Fibroblast of skin of right quadriceps (primary cell): ENCODE measurements at regions not wholly inside any gene's neighbourhood (a gene's known extent, or its start where the extent isn't known, plus 50 kb on each side); places are given as distances from the start of the nearest gene placed in this dataset.
"Not testable (repeated sequence)": the region's sequence is repeated elsewhere in the genome, so short reads cannot be mapped to it uniquely, and the experiment has no call there.

Experiments
- DNase-seq: peaks from one replicate; pipeline ENCODE4 v3.0.0-alpha.2; 2013

DNA sequence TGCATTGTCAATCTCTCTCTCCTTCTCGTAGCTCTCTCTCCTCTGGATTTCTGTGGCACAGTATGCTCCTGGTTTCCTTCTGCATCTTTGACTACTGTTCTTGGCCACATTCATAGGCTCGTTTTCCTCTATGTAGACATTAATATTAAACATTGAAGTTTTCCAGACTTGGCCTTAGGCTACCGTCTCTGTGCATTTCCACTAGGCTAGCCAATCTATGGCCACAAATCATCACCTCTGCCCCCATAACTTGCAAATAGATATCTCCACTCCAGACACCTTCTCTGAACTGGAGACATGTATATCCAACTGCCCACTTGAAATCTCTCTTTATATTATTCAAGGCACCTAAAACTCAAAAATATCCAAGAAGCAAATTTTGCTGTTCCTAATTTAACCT, 768.5 kb downstream of the TSN start:
- DNase-seq, result no peak

DNA sequence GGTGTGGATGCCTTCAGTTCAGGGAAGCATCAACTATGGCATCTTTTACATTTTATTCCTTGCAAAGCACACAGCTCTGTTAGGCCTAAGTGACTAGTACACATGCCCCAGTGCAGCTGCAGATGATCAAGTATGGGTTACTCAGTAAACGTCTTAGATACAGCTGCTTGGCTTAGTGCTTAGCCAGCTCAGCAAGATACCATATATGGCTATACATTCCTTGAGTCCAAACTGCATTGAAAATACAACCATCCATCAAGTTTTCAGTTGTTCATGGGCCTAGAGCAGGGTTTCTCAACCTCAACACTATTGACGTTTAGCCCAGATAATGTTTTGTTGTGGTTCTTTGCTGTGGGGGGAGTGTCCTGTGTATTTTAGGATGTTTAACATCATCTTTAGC, 769.9 kb downstream of the TSN start:
- peak; percentile 22 for DNase-seq

DNA sequence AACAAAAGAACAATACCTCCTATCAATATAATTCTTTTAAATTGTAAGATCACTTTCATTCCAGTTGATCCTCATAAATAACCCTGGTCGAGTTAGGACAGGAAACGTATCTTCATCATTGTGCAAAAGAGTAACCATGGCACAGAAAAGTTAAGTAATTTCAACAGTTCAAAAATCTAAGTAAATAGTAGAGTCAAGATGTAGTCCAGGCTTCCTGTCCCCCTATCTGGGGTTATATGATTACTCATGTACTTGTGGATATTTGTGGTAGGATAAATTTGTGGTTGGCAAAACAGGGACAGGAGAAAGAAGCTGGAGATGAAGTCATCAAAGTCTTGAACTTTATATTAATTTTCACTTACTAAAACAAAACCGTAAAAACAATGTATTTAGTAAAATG, 772.6 kb downstream of the TSN start:
- DNase-seq, result peak; percentile 41

DNA sequence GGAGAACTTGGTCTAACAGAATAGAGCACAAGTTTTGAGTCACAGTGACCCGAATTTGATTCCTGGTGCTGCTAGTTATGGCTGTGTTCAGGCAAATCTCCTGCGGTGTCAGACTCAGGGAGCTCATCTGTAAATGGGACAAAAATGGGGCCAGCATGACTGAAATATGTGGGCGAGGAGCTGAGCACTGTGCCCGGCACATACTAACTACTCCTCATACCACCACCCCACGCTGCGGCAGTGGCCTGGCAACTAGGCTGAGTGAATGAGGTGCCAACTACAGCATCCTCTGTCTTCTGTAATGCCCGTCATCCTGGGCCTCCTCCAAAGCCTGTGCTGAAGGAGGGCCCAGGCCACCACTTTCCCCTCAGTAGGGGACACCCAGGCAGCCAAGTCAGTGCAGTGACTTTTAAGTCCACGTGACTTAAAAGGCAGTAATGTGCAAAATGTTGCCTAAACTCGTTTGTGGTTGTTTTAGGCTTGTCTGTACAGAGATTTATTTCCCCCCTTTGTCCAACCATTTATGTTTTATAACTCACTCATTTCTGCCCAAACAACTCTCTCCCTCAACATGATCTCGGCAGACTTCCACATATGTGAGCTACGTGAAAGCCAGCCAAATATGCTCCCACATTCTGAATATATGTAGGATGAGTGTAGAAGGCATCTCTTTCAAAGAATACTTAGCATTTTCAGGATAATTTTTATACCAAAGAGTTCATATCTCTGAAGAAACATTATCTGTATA, 773.7 kb downstream of the TSN start:
- peak; percentile 52 for DNase-seq

- no peak for DNase-seq
These were observed 775.4 kb downstream of the TSN start for GRCh38 chr2:122530814-122531213.

GRCh38 chr2:122531290-122532071, 776.0 kb downstream of the TSN start:
- no peak for DNase-seq

DNA sequence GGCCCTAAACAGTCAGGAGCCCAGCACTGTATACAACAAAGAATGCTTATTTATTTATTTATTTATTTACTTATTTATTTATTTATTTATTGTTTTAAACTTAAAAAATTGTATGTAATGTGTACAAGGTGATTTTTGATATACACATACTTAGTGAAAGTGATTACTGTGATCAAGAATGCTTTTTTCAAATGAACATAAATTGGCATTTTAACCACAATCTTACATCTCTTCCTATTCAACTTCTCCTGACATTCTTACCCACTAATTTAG, 776.6 kb downstream of the TSN start:
- DNase-seq, result no peak

GRCh38 chr2:122532481-122532880, 777.0 kb downstream of the TSN start:
- no peak for DNase-seq

DNA sequence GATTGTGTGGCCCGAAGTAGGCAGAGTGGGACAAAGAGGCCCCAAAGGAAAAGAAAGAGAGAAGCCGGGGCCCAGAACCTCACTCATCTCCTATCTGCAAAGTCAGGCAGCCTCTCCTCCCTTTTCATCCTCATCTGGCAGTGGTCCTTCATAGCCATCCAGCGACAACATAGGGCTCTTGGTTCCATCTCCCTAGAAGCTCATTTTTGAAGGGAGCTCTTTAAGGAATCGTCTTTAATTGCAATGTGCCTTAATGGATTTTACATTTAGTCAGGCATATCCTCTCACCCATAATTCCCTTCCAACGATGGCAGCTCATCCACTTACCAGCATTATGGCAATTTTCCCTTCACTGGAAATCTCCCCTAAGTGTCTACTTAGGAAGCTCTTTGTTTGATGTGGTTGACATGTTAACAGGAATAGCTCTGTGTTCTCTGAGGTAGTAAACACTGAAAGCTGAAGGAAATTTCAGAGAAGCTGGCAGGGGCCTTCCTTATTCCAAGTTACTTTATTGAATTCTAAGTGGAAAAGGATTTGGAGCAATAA, 780.6 kb downstream of the TSN start:
- DNase-seq, result no peak

DNA sequence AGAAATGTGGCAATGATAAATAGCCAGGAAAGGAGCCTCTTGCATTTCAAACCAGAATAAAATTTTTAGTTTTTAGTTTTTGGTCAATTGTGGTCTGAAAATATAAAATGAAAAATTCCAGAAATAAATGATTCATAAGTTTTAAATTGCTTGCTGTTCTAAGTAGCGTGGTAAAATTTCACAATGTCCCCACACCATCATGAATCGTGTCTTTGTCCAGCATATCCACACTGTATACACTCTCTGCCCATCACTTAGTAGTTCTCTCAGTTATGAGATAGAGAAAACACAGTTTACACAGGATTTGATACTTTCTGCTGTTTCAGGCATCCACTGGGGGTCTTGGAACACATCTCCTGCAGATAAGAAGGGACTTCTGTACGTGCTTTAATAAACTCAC, 783.9 kb downstream of the TSN start:
- DNase-seq, result no peak

DNA sequence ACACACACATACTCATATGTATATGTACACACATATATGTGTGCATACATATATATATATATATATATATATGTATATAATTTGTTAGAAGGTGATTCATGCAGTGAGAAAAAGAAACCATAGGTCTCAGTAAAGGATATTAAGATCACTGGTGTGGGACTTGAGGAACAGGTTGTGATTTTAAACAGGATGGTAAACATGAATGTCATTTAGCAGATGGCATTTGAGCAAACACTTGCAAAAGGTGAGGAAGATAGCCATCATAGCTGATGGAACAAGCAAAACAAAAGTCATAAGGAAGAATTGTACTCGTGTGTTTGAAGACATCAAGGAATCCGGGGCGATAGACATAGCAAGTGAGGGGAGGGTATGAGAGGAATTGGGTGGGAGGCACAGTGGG, 784.5 kb downstream of the TSN start:
- no peak for DNase-seq

GRCh38 chr2:122542236-122542635, 786.8 kb downstream of the TSN start:
- DNase-seq, result no peak

GRCh38 chr2:122542646-122543045, 787.2 kb downstream of the TSN start:
- DNase-seq, result no peak

GRCh38 chr2:122543815-122544214, 788.4 kb downstream of the TSN start:
- DNase-seq, result peak; percentile 44

- DNase-seq, result no peak
These were observed 790.4 kb downstream of the TSN start for GRCh38 chr2:122545821-122546220.

DNA sequence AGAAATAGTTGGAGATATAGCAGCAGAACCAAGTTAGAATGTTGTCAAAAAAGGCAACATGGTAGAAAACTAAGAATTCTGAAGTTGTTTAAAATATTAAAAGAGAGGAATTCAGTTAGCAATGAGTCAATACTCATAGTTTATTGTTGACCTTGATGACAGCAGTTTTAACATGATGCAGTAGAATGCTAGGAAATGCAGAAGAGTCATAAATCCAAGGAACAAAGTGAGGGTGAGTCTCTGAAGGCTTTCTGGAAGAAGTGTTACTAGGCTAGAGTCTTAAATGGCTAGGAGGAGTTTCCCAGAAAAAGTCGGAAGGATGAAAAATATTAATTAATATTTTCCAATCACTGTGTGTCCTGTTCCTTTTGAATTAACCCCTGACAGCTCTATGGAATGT, 807.3 kb downstream of the TSN start:
- DNase-seq, result no peak

GRCh38 chr2:122563781-122564180, 808.3 kb downstream of the TSN start:
- DNase-seq, result no peak

- no peak for DNase-seq
These were observed 809.4 kb downstream of the TSN start for GRCh38 chr2:122564843-122565242.

GRCh38 chr2:122565364-122565763, 809.9 kb downstream of the TSN start:
- DNase-seq, result no peak

GRCh38 chr2:122570641-122571040, 815.2 kb downstream of the TSN start:
- DNase-seq, result no peak

DNA sequence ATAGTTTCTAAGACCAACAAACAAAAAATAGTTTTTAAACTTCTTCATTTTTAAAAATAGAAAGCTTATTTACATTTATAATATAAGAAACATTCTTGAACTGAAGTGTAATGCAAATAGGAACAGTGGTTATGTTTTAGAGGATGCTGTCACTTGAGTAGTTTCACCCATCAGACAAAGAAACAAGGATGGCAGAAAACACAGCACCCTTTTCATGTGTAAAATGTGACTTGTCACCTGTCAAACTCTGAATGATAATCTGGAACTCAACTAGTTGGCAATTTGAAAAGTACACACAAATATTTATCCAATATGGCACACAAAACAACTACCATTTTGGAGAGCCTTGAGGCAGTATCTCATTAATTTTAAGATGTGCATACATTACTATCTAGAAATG, 816.0 kb downstream of the TSN start:
- DNase-seq, result not testable (repeated sequence)

DNA sequence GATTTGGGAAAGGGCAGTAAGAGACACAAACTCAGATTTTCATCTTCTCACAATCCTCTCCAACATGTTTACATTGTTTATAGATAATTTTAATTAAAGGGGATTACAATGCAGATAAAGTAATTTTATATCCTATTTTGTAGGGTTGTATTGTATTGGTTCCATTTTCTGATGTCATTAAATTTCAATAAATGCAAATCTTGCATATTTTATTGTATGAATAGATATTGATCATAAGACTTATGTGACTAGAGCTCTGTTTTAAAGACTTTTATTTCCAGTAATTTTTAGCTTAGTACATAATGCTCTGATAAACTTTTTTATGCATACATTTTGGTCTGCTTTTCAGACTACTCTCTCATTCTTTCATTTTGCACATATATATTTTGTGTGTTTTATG, 819.6 kb downstream of the TSN start:
- no peak for DNase-seq

DNA sequence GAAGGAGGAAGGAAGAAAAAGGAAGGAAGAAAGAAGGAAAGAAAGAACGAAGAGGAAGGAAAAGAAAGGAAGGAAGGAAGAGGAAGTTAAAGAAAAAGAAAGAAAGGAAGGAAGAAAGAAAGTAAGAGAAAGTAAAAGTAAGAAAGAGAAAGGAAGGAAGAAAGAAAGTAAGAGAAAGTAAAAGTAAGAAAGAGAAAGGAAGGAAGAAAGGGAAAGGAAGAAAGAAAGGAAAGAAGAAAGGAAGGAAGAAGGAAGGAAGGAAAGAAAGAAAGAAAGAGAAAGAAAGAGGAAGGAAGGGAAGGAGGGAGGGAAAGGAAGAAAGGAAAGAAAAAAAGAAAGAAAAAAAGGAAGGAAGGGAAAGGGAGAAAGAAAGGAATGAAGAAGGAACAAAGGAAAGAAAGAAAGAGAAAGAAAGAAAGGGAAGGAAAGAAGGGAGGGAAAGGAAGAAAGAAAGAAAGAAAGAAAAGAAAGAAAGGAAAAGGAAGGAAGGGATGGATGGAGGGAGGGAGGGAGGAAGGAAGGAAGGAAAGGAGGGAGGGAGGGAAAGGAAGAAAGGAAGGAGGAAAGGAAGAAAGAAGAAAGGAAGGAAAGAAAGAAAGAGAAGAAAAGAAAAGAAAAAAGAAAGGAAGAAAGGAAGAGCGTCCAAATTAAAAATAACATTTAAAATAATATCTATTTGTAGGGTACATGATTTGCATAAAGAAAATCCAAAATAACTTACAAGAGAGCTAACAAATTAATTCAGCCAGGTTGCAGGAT, 827.9 kb downstream of the TSN start:
- no peak for DNase-seq

GRCh38 chr2:122590524-122590923, 835.1 kb downstream of the TSN start:
- no peak for DNase-seq
